NCI-H146 treated with DMSO at 0.1 percent for 48 hours (cell line): ENCODE measurements at regions not wholly inside any gene's neighbourhood (a gene's known extent, or its start where the extent isn't known, plus 50 kb on each side); places are given as distances from the start of the nearest gene placed in this dataset.
"Not testable (repeated sequence)": the region's sequence is repeated elsewhere in the genome, so short reads cannot be mapped to it uniquely, and the experiment has no call there.

Experiments used
- DNase-seq: peaks from one replicate; lab custom pipeline; 2025; ENCODE audit not compliant: unreplicated experiment; lab: John Stamatoyannopoulos, UW

DNA sequence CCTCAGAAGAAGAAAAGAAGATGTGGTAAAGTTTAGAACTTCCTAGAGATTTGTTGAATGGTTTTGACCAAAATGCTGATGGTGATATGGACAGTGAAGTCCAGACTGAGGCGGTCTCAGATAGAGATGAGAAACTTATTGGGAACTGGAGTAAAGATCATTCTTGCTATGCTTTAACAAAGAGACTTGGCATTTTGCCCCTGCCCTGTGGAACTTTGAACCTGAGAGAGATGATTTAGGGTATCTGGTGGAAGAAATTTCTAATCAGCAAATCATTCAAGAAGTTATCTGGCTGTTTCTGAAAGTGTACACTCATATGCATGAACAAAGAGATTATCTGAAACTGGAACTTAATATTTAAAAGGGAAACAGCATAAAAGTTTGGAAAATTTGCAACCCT, 505.2 kb downstream of the NSUN3 start:
- DNase-seq, result no peak

DNA sequence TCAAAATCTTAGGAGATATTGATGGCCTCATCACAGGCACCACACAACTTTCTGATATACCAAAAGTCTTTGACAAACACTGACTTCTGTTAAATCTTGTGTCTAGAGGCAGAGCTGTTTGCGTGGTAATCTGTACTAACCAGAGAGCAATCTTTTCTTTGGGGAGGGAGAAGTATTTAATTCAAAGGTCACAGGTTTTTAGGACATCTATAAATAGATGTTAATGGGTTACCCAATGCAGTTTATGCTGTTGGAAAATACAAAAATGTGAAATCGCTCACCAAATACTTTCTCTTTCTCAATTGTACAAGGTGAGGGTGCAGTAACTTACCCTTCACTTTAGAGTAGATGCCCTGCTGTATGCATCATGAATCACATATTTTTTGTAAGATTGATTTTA, 510.5 kb downstream of the NSUN3 start:
- no peak for DNase-seq

DNA sequence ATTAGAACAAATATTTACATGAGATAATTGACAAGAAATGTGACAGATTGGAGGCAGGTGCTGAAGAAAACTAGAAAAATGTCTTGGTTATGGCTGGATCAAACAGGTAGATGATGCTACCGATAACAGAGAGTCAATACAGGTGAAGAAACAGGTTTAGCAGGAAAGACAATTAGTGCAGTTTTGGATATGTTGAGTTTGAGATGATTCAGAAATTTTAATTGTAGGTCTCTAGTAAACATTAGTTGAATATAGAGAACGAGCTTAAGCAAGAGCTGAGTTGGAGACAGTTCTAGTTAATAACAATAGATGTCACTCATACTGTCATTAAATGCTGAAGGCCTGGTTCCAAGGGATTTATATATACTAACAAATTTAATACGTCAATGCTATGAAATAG, 524.4 kb downstream of the NSUN3 start:
- DNase-seq, result no peak

DNA sequence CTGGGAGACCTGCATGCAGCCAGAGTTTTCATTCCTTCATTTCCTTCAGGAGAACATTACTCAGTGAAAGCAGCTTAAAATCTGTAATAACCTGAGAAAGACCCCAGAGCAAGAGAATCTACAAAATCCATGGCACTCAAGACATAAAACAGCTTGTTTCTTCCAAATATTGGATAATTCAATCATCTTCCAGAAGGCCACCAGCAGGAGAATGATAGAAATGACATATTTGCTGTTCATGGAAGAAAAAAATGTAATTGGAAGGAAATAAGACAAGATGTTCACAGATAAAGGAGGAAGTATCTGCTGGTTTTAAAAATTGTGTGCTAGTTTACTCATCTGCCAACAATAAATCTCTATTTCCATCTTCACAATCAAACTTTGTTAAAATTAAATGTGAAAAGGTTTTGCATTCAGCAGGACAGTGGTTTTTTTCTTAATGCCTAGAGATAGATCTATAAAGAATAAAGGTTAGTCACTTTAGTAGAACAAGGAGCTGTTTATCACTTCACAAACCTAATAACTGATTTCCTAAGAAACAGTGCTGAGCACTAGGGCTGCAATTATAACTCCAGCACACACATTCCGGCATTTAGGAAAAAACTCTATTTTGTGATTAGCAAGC, 530.8 kb downstream of the NSUN3 start:
- no peak for DNase-seq

DNA sequence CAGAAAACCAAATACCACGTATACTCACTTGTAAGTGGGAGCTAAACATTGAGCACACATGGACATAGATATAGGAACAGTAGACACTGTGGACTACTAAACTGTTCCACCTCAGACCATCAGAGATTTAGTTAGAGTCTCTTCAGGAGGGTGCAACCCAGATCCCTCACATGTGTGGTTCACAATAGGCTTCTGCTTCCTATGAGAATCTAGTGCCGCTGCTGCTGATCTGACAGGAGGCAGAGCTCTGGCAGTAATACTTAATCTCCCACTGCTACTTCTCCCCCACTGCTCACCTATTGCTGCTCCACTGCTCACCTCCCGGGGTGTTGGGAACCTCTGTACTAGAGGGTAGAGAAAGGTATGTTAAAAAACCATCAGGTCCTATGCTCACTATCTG, 533.3 kb downstream of the NSUN3 start:
- DNase-seq, result no peak

DNA sequence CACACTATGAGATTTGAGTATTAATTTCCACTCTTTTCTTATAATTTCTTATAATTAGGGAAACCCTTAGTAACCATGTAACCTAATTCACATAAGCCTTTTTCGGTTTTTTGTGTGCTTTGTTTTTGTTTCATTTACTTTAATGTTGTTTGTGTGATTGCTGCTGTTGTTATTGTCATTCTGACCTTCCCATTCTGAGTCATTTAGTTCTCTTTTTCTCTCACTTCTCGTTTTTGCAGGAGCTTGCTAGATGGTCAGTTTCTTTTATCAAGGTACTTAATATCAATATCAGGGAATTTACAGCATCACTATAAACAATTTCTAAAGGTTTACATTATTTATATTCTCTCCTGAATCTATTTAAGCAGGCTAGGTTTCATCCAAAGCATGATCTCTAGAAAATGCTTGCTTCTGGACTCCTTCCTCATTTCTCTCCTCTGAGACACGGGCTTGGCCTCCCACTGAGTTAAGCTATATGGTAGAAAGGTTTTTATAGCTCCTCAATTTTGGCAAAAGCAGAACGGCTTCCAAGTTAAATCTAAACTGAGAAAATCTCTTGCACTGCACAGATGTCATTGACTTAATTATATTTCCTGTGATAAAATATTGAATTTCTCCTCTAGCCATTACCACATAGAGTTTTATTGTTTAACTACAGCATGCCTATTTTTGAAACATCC, 534.2 kb downstream of the NSUN3 start:
- no peak for DNase-seq

DNA sequence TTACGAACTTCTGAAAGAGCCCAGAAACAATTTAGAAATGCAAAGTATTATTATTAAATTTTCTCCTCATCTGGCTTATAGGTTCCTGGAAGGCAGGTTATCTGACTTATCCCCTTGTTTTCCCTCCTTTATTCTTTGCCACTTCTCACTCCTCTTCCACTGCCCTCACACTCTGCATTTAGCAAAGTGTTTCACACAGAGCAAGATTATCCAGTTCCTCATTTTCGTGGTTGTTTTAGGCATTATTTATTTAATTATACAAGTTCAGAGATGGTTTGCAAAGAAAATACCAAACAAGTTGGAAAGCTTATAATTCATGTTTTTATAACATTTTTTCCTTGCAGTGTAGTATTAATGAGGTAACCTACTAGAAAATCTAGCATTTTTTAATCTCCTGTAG, 544.9 kb downstream of the NSUN3 start:
- DNase-seq, result no peak

DNA sequence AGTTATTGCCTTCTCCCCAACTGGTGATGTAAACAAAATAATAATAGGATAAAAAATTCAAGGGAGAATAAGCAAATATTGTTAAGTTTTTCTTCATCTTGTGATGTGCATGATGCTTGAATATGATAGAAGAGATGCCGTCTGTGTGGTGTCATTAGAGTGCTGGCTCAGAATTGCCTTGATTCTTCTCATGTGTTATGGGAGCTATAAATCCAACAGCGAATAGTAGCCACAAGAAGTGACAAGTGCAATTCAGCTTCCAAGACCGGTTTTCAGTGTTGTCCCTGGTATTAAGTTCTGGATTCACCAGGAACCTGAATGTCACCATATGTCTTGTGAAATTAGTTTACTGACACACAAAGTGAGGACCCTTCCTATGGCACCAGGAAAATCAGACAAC, 547.0 kb downstream of the NSUN3 start:
- no peak for DNase-seq

DNA sequence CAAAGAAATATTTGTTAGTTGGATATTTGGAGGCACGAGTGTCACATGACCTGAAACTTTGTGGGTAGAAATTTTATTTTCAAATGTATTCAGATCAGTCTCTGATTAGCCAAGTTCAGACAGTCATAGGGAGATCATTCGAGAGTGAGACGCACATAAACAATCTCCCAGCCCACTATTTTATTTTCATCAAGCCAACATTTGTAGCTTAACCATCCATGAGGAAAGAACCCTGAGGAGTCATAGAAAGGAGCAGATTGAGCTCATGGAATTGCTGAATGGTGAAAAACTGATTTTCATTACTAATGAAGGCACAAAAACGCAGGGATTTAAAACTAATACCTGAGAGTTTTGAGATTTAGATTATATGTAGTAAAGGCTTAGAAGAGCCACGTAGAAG, 548.7 kb downstream of the NSUN3 start:
- DNase-seq, result no peak

DNA sequence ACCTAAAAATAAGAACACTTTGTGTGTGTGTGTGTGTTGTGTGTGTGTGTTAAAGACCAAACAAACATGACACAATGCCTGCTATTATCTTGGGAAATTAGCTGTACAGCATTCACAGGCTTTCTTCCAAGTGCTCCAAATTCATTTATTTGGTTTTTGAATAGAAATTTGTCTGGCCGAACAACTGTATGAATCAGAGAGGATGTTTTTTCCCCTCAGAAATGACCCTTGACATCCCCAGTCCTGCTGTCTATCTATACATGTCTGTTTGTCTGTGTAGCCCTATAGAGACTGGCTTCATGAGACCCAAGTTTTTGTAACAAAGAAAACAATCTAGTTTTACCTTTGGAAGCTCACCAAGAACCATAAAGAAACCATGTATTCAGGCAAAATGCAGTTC, 549.8 kb downstream of the NSUN3 start:
- no peak for DNase-seq

DNA sequence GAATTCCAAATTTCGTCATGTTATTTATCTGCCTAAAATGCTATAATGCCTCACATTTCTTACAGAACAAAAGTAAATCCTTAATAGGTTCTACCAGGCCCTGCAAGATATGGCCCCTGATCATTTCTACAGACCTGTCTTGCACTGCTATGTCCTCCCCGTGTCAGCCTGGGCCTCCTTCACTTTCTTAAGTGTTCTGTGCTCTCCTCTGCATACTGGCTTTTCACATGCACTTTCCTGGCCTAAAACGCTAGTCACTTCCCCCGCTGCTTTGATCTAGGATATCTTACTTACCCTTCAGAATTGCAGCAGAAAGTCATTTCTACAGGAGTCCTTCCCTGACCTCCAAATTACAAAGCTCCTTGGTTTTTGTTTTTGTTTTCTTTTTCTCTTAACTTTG, 551.3 kb downstream of the NSUN3 start:
- DNase-seq, result no peak

DNA sequence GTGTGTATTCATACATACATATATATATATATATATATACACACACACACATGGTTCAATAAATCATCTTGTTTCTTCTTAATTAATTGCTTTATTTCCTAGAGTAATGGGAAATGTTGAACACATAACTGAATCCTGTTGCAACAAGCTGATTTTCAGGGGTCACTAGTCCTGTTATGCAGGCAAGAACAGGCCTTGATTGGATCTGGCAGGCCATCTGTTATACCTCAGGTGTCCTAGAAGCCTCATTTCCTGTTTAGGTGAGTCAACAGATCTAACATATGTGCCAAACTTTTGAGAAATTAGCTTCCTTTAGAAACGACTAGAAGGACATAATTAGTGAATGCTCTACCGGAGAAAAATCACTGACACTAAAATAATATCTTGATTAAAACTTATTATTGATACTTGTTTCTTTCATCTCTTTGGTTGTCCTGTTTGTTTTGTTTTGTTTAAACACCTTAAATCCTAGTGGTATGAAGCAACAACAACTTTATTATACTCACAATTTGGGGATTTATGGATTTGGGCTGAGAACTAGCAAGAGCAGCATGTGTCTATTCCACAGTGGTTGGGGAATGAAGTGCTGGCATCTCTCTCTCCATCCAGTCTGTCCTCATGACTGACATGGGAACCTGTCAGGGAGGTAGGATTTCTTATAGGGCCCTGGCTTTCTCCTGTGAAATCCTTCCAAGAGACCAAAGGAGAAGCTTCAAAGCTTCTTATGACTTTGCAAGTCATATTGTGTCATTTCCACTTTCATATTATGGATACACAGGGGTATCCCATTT, 552.6 kb downstream of the NSUN3 start:
- no peak for DNase-seq

DNA sequence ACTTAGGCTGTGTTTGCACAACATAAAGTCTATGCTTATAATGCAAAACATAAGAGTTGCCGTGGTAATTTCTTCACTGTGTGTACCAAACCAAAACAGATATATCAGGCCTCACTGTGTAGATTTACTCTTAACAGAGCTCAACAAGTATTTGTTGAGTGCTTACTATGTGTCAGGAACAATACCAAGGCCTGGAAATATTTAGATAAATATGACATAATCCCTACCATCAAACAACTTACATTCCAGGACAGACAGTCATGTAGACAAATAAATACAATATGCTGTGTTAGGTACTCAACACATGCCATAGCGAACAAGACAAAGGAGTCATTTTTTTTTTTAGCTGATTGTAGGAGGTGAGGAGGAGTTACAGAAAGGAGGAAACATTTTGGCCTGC, 554.0 kb downstream of the NSUN3 start:
- no peak for DNase-seq

DNA sequence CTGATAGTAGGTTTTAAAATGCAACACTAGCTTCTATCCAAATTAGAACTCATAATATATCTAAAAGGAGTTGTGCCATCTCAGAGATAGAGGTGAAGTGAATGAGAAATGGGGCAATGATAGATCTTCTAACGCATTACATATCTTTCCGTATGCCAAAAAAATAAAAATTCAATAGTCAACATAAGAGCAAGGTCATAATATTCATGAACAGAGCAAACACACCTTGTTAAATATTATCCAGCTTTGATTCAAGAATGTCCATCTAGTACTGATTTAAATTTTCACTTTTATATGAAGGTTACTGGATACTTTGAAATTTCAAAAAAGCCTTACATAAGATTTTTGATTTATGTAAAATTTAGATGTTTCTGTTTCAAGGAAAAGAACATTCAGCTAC, 554.5 kb downstream of the NSUN3 start:
- DNase-seq, result no peak

DNA sequence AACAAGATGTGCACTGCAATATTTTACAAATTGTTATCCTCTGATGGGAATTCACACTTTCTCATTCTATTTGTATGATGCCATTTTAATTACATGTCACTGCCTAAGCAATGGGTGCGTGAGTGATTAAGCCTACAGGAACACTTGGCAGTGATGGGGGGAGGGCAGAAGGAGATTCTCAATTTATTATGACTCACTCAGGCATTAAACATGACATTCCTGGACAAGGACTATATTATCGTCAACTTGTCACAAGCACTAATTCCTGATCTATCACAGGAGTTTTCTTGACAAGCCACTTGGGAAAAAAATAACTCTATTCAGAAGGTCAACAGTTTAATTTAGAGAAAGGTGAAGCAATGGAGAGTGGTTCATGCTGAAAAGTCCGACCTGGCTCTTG, 556.8 kb downstream of the NSUN3 start:
- no peak for DNase-seq

DNA sequence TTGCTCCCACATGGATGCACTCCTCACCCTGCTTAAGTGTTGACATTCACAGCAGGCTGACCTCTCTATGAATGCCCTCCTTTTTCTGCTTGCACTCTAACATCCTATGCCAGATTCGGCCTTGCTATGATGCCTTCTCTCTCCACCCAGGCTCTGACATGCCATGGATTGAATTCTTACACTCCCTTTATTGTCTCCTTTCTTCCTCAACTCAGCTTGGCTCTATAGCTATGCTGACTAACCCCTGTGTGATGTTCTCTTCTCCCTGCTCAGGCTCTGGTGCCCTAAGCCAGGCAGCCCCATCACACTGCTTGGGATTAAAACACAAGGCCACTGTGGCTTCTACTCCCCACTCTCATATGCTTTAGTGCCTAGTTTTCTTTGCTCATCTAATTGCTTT, 563.7 kb downstream of the NSUN3 start:
- DNase-seq, result no peak

DNA sequence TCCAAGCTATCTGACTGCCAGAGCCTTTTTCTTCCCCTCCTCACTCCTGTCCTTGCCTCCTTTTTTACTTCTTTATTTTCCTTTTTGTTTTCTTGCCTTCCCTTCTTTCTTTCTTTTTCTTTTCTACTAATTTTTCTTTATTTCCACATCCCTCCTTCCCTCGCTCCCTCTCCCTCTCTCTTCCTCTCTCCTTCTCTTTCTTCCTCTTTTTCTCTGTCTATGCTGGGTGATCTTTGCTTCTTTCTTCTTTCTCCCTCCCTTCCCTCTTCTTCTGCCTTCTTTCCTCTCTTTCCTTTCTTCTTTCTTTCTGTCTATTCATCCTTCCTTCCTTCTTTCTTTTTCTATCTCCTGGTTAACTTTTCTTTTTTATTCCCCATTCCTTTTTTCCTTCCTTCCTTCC, 564.8 kb downstream of the NSUN3 start:
- DNase-seq, result no peak

DNA sequence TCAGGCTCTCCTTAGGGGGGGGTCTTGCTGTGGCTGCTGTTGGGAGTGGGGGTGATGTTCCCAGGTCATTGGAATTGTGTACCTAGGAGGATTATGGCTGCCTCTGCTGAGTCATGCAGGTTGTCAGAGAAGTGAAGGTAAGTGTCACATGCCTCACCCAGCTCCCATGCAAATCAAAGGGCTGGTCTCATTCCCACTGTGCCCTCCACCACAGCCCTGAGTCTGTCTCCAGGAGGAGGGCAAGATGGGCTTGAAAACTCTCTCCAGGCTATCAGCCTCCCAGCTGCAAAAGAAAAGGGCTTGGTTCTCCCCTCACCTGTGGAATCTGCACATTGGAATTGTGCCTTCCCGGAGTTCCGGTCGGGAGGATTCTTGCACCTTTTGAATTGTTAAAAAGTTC, 580.5 kb downstream of the NSUN3 start:
- DNase-seq, result no peak

DNA sequence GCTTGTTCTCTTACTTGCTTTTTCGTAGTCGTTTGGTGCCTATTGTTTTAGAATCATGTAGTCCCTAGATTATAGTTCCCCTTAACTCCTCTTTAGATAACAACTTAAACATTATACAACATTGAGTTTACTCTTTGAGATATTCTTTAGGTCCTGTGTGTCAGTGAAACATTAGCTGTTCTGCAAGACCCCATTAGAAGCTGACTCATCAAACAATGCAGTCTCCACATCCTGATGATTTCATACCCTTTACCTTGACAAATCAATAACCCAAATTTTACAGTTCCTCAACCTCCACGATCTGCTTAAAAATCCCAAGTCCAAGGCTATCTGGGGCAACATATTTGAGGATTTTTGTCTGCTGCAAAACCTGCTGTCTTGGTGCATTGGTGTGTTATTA, 582.9 kb downstream of the NSUN3 start:
- DNase-seq, result no peak

DNA sequence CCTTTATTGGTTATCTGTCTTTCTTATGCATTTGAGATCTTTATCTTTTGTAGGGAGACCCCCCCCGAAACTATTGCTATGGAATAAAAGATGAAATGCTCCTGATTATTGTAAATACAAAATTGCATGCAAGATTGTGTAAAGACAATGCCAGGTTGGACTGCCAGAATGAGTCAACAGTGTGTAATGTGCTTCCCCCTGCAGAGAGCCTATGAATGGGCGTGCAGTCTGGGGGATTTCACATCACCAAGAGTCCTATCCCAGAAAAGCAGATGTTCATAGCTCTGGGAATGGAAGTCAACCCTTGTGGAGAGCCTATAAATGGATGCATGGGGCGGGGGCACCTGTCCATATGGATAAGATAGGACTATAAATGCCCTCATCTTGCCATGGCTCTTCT, 584.3 kb downstream of the NSUN3 start:
- DNase-seq, result no peak

DNA sequence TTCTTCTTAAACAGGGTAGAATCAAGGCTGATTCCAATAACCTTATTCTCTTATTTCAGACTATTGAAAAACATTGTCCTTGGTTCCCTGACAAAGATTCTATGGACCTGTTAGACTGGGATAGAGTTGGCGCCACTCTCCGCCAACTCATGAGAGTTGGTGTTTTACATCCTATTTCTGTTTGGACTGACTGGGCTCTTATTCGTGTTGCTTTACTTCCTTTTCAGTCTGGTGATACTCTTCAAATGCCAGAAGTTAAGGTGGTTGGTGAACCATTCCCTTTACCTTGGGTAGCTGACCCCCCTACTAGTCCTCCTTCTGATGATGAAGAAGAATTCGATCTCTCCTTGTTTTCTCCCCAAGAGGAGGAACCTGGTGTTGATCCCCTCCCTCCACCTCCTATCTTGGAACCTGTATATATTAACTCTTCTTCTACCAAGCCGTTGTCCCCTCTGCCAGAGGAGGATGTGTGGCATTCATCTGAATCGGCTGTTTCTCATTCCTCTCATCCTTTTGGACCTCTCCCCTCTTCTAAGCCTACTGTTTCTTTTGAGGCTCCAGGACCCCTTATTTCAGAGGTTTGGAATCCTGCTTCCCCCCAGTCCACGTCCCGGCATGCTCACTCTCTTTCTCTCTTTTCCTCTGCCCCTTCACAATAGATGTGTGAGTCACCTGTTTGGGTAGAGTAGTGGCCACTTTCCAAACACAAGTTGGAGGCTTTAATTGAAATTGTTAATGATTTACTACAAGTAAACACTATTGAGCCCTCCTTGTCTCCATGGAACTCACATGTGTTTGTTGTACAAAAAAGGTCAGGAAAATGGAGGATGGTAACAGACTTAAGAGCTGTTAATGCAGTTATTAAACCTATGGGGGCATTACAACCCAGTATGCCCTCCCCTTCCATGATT, 585.7 kb downstream of the NSUN3 start:
- not testable (repeated sequence) for DNase-seq
